ENCODE measurements at regions not wholly inside any gene's neighbourhood (a gene's known extent, or its start where the extent isn't known, plus 50 kb on each side); places are given as distances from the start of the nearest gene placed in this dataset.

- Histone ChIP-seq H3K36me3 (ENCODE audit: control insufficient read depth, insufficient read depth, low read length) (no peaks in the 10 kb centered on the region), H3K27me3 (ENCODE audit: control insufficient read depth, insufficient read depth, low read length) (no peaks in the 10 kb centered on the region), H3K4me3 (ENCODE audit: low read depth, low read length) (no peak overlapping the region)
- TF ChIP-seq, protein P1, sequence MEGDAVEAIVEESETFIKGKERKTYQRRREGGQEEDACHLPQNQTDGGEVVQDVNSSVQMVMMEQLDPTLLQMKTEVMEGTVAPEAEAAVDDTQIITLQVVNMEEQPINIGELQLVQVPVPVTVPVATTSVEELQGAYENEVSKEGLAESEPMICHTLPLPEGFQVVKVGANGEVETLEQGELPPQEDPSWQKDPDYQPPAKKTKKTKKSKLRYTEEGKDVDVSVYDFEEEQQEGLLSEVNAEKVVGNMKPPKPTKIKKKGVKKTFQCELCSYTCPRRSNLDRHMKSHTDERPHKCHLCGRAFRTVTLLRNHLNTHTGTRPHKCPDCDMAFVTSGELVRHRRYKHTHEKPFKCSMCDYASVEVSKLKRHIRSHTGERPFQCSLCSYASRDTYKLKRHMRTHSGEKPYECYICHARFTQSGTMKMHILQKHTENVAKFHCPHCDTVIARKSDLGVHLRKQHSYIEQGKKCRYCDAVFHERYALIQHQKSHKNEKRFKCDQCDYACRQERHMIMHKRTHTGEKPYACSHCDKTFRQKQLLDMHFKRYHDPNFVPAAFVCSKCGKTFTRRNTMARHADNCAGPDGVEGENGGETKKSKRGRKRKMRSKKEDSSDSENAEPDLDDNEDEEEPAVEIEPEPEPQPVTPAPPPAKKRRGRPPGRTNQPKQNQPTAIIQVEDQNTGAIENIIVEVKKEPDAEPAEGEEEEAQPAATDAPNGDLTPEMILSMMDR (IDR thresholded peaks at IDR 0.05; ENCODE audit: insufficient read depth, low read length, severe bottlenecking): no peak
- DNase-seq (ENCODE audit: low read depth) (peak; percentile 58), FAIRE-seq (no peak)
Measured at GRCh38 chr4:41318839-41319530, 62.3 kb downstream of the UCHL1 start.

DNA sequence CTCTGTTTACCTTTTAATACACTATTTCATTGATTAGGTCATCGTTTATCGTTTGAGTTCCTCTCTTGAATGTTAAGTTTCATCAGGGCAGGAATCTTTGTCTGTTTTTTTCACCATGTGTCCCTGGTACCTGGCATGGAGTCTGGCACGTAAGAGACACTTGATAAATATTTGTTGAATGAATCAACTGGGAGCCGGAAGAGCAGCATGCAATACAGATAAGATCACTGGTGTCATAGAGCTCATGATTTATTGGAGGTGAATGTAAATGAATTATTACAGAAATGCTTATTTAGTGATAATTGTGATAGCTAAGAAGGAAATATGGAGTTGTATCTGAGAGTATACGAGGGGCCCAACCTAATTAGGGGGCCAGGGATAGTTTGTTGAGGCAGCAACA is 62.8 kb downstream of the UCHL1 start:
- TF ChIP-seq, protein P1 (IDR thresholded peaks at IDR 0.05; ENCODE audit: insufficient read depth, low read length, severe bottlenecking): no peak
- FAIRE-seq: no peak
- Histone ChIP-seq H3K36me3 (ENCODE audit: control insufficient read depth, insufficient read depth, low read length) (no peaks in the 10 kb centered on the region), H3K4me3 (ENCODE audit: low read depth, low read length) (no peak overlapping the region), H3K27me3 (ENCODE audit: control insufficient read depth, insufficient read depth, low read length) (no peaks in the 10 kb centered on the region)
- DNase-seq (ENCODE audit: low read depth): peak; percentile 72

- H3K4me3 ChIP-seq (ENCODE audit: low read depth, low read length): no peak overlapping the region
- no peaks in the 10 kb centered on the region for H3K36me3 ChIP-seq (ENCODE audit: control insufficient read depth, insufficient read depth, low read length)
- H3K27me3 ChIP-seq (ENCODE audit: control insufficient read depth, insufficient read depth, low read length): no peaks in the 10 kb centered on the region
- FAIRE-seq (no peak), DNase-seq (ENCODE audit: low read depth) (no peak)
- TF ChIP-seq, protein P1 (IDR thresholded peaks at IDR 0.05; ENCODE audit: insufficient read depth, low read length, severe bottlenecking): no peak
Measured at GRCh38 chr4:41320278-41320677, 63.5 kb downstream of the UCHL1 start.

- no peak for FAIRE-seq
- no peak overlapping the region for H3K4me3 ChIP-seq (ENCODE audit: low read depth, low read length)
- no peaks in the 10 kb centered on the region for H3K27me3 ChIP-seq (ENCODE audit: control insufficient read depth, insufficient read depth, low read length)
- TF ChIP-seq, protein P1 (IDR thresholded peaks at IDR 0.05; ENCODE audit: insufficient read depth, low read length, severe bottlenecking): no peak
- DNase-seq (ENCODE audit: low read depth): no peak
- H3K36me3 ChIP-seq (ENCODE audit: control insufficient read depth, insufficient read depth, low read length): no peaks in the 10 kb centered on the region
Measured at GRCh38 chr4:41320786-41321185, 64.1 kb downstream of the UCHL1 start.

GRCh38 chr4:41321216-41321945 is 64.7 kb downstream of the UCHL1 start:
- FAIRE-seq: no peak
- no peaks in the 10 kb centered on the region for H3K27me3 ChIP-seq (ENCODE audit: control insufficient read depth, insufficient read depth, low read length)

More at GRCh38 chr4:41321216-41321945, 64.7 kb downstream of the UCHL1 start:
- H3K36me3 ChIP-seq (ENCODE audit: control insufficient read depth, insufficient read depth, low read length): no peaks in the 10 kb centered on the region
- TF ChIP-seq, protein P1 (IDR thresholded peaks at IDR 0.05; ENCODE audit: insufficient read depth, low read length, severe bottlenecking): no peak
- no peak overlapping the region for H3K4me3 ChIP-seq (ENCODE audit: low read depth, low read length)
- DNase-seq (ENCODE audit: low read depth): no peak
